Mesothelial cell of epicardium (in vitro differentiated cells): ENCODE measurements at regions not wholly inside any gene's neighbourhood (a gene's known extent, or its start where the extent isn't known, plus 50 kb on each side); places are given as distances from the start of the nearest gene placed in this dataset.

Experiments used
- DNase-seq, 2 experiments: peaks; one replicate each; pipeline ENCODE4 v3.0.0; 2021; ENCODE audit warnings: low spot score in 2 of 2; ENCODE audit not compliant: unreplicated experiment in 2 of 2
- H3K27ac Mint-ChIP-seq: 2 replicates; pipeline ENCODE4 v1.8.0; 2021; ENCODE audit warnings: mixed read lengths
- H3K27me3 Mint-ChIP-seq: 2 replicates; pipeline ENCODE4 v1.8.0; 2021; ENCODE audit warnings: low read depth, mixed read lengths
- H3K36me3 Mint-ChIP-seq: 2 replicates; pipeline ENCODE4 v1.8.0; 2021; ENCODE audit warnings: mixed read lengths
- H3K4me1 Mint-ChIP-seq: 2 replicates; pipeline ENCODE4 v1.8.0; 2021; ENCODE audit warnings: mixed read lengths
- H3K4me3 Mint-ChIP-seq: 2 replicates; pipeline ENCODE4 v1.8.0; 2021; ENCODE audit warnings: mild to moderate bottlenecking, moderate library complexity, mixed read lengths
- H3K9me3 Mint-ChIP-seq: 2 replicates; pipeline ENCODE4 v1.8.0; 2021; ENCODE audit warnings: mixed read lengths
- TF ChIP-seq, protein P1 (sequence below): fragments of 200-600 bp; sonication (generic); IDR thresholded peaks from one replicate; pipeline ENCODE4 v1.5.0; 2021; ENCODE audit warnings: antibody characterized with exemption; ENCODE audit not compliant: unreplicated experiment

DNA sequence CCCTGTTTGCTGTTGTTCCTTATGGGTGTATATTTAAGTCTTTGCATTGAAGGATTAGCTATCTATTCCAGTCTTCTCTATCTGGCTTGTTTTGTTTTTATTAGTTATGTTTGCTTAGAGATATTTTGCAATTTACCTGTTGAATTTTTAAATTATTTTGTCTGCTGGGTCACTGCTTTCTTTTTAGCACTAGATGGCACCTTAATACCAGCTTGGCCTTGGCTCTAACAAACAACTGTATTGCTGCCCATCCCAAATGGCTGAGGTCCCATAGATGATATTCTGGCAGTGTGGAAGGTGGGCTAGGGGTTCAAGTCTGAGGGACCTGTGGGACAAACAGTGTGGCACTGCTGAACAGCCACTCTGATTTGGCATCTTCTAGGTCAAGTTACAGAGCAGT is 144.0 kb upstream of the FBXO33 start:
- H3K27ac Mint-ChIP-seq: no peak overlapping the region
- H3K36me3 Mint-ChIP-seq: peaks cover 16% of the 10 kb centered on the region
- TF ChIP-seq, protein P1, sequence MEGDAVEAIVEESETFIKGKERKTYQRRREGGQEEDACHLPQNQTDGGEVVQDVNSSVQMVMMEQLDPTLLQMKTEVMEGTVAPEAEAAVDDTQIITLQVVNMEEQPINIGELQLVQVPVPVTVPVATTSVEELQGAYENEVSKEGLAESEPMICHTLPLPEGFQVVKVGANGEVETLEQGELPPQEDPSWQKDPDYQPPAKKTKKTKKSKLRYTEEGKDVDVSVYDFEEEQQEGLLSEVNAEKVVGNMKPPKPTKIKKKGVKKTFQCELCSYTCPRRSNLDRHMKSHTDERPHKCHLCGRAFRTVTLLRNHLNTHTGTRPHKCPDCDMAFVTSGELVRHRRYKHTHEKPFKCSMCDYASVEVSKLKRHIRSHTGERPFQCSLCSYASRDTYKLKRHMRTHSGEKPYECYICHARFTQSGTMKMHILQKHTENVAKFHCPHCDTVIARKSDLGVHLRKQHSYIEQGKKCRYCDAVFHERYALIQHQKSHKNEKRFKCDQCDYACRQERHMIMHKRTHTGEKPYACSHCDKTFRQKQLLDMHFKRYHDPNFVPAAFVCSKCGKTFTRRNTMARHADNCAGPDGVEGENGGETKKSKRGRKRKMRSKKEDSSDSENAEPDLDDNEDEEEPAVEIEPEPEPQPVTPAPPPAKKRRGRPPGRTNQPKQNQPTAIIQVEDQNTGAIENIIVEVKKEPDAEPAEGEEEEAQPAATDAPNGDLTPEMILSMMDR: no peak
- no peak overlapping the region for H3K4me3 Mint-ChIP-seq
- no peaks in the 10 kb centered on the region for H3K27me3 Mint-ChIP-seq
- no peaks in the 10 kb centered on the region for H3K4me1 Mint-ChIP-seq
- DNase-seq: no peak
- peaks cover 54% of the 10 kb centered on the region for H3K9me3 Mint-ChIP-seq

DNA sequence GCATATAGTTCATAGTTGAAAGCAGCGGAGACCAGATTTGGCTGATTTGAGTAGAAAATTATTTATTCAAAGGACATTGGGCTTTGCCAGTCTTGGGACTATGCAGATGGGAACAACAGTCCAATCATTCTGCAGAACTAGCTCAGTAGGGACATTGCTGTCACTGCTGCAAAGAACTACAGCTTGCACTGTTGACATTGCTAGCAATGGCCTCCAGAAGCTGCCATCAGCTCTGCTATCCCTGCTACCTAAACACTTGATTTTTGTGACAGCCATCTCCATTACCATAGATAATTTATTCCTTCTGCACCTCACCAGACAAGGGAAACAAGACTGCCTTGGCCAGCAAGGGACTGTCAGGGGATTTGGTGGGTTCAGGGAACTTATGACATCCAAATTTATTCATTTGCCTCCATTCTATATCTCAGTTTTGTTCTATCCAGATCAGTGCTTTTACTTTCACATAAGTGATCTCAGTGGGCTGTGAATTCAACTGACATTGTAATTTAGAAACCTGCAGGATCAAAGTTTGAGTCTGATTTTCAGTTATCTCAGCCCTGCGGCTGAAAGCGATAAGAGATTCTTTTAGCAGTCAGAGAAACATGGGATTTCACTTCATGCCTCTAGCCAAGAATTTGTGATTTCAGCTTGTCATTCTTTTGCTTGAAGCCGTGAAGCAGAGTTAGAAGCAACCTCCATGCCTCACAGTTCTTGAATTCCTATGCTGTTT is 136.7 kb upstream of the FBXO33 start:
- TF ChIP-seq, protein P1: no peak
- Mint-ChIP-seq H3K4me1 (peaks cover 5% of the 10 kb centered on the region), H3K9me3 (peaks cover 26% of the 10 kb centered on the region), H3K27ac (no peak overlapping the region), H3K4me3 (no peak overlapping the region), H3K27me3 (no peaks in the 10 kb centered on the region), H3K36me3 (peaks cover 4% of the 10 kb centered on the region)
- DNase-seq: no peak

DNA sequence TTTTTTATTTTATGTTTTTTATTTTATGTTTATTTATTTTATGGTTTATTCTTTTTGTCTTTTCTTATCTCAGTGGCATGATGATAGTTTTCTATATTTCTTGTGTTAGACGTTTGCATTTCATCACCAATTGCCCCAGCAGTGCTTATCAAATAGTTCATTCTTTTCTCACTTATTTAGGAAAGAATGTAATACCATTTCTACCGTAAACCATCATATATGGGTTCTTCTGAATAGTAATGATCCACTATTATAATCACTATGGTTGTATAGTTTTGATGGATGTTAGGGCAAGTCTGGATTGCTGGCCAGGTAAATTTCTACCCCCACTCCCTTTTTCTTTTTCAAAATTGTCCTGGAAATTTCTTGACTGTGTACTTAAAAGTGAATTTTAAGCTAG is 134.6 kb upstream of the FBXO33 start:
- Mint-ChIP-seq H3K27ac (no peak overlapping the region), H3K36me3 (no peaks in the 10 kb centered on the region), H3K27me3 (no peaks in the 10 kb centered on the region), H3K9me3 (peaks cover 7% of the 10 kb centered on the region), H3K4me1 (peaks cover 5% of the 10 kb centered on the region), H3K4me3 (no peak overlapping the region)
- TF ChIP-seq, protein P1: no peak
- no peak for DNase-seq

DNA sequence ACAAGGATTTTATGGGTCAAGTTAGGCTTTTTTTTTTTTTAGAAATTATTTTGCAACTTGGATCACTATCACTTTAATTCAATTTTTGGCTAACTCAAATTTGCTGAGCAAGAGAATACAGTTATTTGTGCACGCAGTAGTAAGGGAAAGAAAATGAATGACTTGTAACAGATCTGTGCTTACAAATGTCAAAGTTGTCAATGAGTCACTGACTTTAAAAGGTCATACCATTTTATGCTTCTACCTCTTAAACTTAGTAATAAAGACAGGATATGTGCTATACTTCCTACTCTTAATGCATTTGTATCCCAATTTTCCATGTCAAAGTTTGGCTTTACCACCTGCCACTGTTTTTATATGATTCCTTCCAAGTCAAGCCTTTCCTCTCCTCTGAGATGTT is 131.1 kb upstream of the FBXO33 start:
- no peak overlapping the region for H3K4me3 Mint-ChIP-seq

DNA sequence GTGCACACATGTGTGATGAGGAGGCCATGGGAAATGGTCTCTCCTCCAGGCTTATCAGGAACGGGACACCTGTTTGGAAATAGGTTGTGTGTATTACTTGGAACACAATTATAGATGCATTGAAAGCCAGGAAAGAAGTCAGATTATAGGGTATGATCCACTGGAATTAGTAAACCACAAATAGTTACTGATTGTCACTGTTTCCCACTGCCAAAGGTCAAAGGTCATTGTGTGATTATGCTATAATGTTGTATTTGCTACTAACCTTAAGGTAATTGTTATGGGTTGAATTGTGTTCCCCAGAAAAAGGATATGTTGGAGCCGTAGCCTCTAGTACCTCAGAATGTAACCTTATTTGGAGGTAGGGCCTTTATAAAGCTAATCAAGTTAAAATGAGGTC is 129.9 kb upstream of the FBXO33 start:
- TF ChIP-seq, protein P1: no peak
- H3K9me3 Mint-ChIP-seq: peaks cover 20% of the 10 kb centered on the region
- H3K36me3 Mint-ChIP-seq: peaks cover 5% of the 10 kb centered on the region
- H3K4me3 Mint-ChIP-seq: no peak overlapping the region
- H3K27me3 Mint-ChIP-seq: no peaks in the 10 kb centered on the region
- no peak overlapping the region for H3K27ac Mint-ChIP-seq
- no peaks in the 10 kb centered on the region for H3K4me1 Mint-ChIP-seq
- no peak for DNase-seq

More for the DNA sequence above, 131.1 kb upstream of the FBXO33 start:
- peaks cover 20% of the 10 kb centered on the region for H3K9me3 Mint-ChIP-seq
- no peaks in the 10 kb centered on the region for H3K4me1 Mint-ChIP-seq
- no peaks in the 10 kb centered on the region for H3K27me3 Mint-ChIP-seq
- TF ChIP-seq, protein P1: no peak
- H3K36me3 Mint-ChIP-seq: peaks cover 5% of the 10 kb centered on the region
- H3K27ac Mint-ChIP-seq: no peak overlapping the region
- DNase-seq: no peak
